ENCODE measurements at regions not wholly inside any gene's neighbourhood (a gene's known extent, or its start where the extent isn't known, plus 50 kb on each side); places are given as distances from the start of the nearest gene placed in this dataset.
"Not testable (repeated sequence)": the region's sequence is repeated elsewhere in the genome, so short reads cannot be mapped to it uniquely, and the experiment has no call there.

GRCh38 chr1:106277786-106278185 lies 778.7 kb upstream of the PRMT6 start:
- ATAC-seq: no peak
- Mint-ChIP-seq H3K36me3 (no peaks in the 10 kb centered on the region), H3K4me3 (no peak overlapping the region), H3K27me3 (no peaks in the 10 kb centered on the region), H3K4me1 (no peaks in the 10 kb centered on the region), H3K27ac (no peak overlapping the region), H3K9me3 (no peaks in the 10 kb centered on the region)

GRCh38 chr1:106278716-106279115 lies 777.8 kb upstream of the PRMT6 start:
- Mint-ChIP-seq H3K9me3 (no peaks in the 10 kb centered on the region), H3K4me3 (no peak overlapping the region), H3K36me3 (no peaks in the 10 kb centered on the region), H3K4me1 (no peaks in the 10 kb centered on the region), H3K27ac (no peak overlapping the region), H3K27me3 (no peaks in the 10 kb centered on the region)
- ATAC-seq: no peak

GRCh38 chr1:106289265-106289928 lies 767.1 kb upstream of the PRMT6 start:
- H3K4me1 Mint-ChIP-seq: no peaks in the 10 kb centered on the region
- H3K4me3 Mint-ChIP-seq: no peak overlapping the region
- H3K36me3 Mint-ChIP-seq: no peaks in the 10 kb centered on the region
- no peak overlapping the region for H3K27ac Mint-ChIP-seq
- H3K9me3 Mint-ChIP-seq: no peaks in the 10 kb centered on the region
- H3K27me3 Mint-ChIP-seq: no peaks in the 10 kb centered on the region
- ATAC-seq: no peak

GRCh38 chr1:106290805-106291501 lies 765.5 kb upstream of the PRMT6 start:
- H3K27ac Mint-ChIP-seq: no peak overlapping the region
- ATAC-seq: no peak
- H3K27me3 Mint-ChIP-seq: no peaks in the 10 kb centered on the region
- H3K36me3 Mint-ChIP-seq: no peaks in the 10 kb centered on the region
- H3K4me3 Mint-ChIP-seq: no peak overlapping the region
- H3K9me3 Mint-ChIP-seq: no peaks in the 10 kb centered on the region
- no peaks in the 10 kb centered on the region for H3K4me1 Mint-ChIP-seq

- no peaks in the 10 kb centered on the region for H3K4me1 Mint-ChIP-seq
- H3K27ac Mint-ChIP-seq: no peak overlapping the region
- no peaks in the 10 kb centered on the region for H3K27me3 Mint-ChIP-seq
- no peaks in the 10 kb centered on the region for H3K9me3 Mint-ChIP-seq
- no peak overlapping the region for H3K4me3 Mint-ChIP-seq
- no peaks in the 10 kb centered on the region for H3K36me3 Mint-ChIP-seq
- ATAC-seq: no peak
Observed at GRCh38 chr1:106292130-106292529, 764.3 kb upstream of the PRMT6 start.

GRCh38 chr1:106296431-106296830 lies 760.0 kb upstream of the PRMT6 start:
- H3K4me1 Mint-ChIP-seq: no peaks in the 10 kb centered on the region
- H3K27ac Mint-ChIP-seq: no peak overlapping the region
- no peaks in the 10 kb centered on the region for H3K9me3 Mint-ChIP-seq
- H3K4me3 Mint-ChIP-seq: no peak overlapping the region
- ATAC-seq: no peak
- no peaks in the 10 kb centered on the region for H3K36me3 Mint-ChIP-seq
- H3K27me3 Mint-ChIP-seq: no peaks in the 10 kb centered on the region

- Mint-ChIP-seq H3K36me3 (no peaks in the 10 kb centered on the region), H3K9me3 (peaks cover 8% of the 10 kb centered on the region), H3K27me3 (no peaks in the 10 kb centered on the region), H3K27ac (no peak overlapping the region), H3K4me3 (no peak overlapping the region), H3K4me1 (no peaks in the 10 kb centered on the region)
- no peak for ATAC-seq
Observed at GRCh38 chr1:106304106-106304505, 752.4 kb upstream of the PRMT6 start.

GRCh38 chr1:106319612-106320011 lies 736.9 kb upstream of the PRMT6 start:
- Mint-ChIP-seq H3K27me3 (no peaks in the 10 kb centered on the region), H3K9me3 (peaks cover 4% of the 10 kb centered on the region), H3K4me3 (no peak overlapping the region), H3K36me3 (no peaks in the 10 kb centered on the region), H3K4me1 (no peaks in the 10 kb centered on the region), H3K27ac (no peak overlapping the region)
- ATAC-seq: no peak

- H3K27me3 Mint-ChIP-seq: no peaks in the 10 kb centered on the region
- H3K9me3 Mint-ChIP-seq: peaks cover 2% of the 10 kb centered on the region
- H3K4me3 Mint-ChIP-seq: no peak overlapping the region
- ATAC-seq: no peak
- no peaks in the 10 kb centered on the region for H3K36me3 Mint-ChIP-seq
- H3K27ac Mint-ChIP-seq: no peak overlapping the region
- no peaks in the 10 kb centered on the region for H3K4me1 Mint-ChIP-seq
Observed at GRCh38 chr1:106325600-106325999, 730.9 kb upstream of the PRMT6 start.

- H3K27me3 Mint-ChIP-seq: no peaks in the 10 kb centered on the region
- no peak overlapping the region for H3K4me3 Mint-ChIP-seq
- no peaks in the 10 kb centered on the region for H3K36me3 Mint-ChIP-seq
- H3K9me3 Mint-ChIP-seq: peaks cover 6% of the 10 kb centered on the region
- H3K4me1 Mint-ChIP-seq: no peaks in the 10 kb centered on the region
- peak; percentile 34 for ATAC-seq
- H3K27ac Mint-ChIP-seq: no peak overlapping the region
Observed at GRCh38 chr1:106344494-106344893, 712.0 kb upstream of the PRMT6 start.

GRCh38 chr1:106360252-106360651 lies 696.2 kb upstream of the PRMT6 start:
- Mint-ChIP-seq H3K36me3 (no peaks in the 10 kb centered on the region), H3K27me3 (no peaks in the 10 kb centered on the region), H3K4me3 (no peak overlapping the region), H3K4me1 (no peaks in the 10 kb centered on the region), H3K9me3 (peaks cover 25% of the 10 kb centered on the region), H3K27ac (no peak overlapping the region)
- ATAC-seq: no peak

- H3K4me3 Mint-ChIP-seq: no peak overlapping the region
Observed at GRCh38 chr1:106366627-106367319, 689.7 kb upstream of the PRMT6 start.

GRCh38 chr1:106378261-106378660 lies 678.2 kb upstream of the PRMT6 start:
- H3K4me3 Mint-ChIP-seq: no peak overlapping the region
- H3K4me1 Mint-ChIP-seq: no peaks in the 10 kb centered on the region
- H3K9me3 Mint-ChIP-seq: peaks cover 5% of the 10 kb centered on the region
- no peaks in the 10 kb centered on the region for H3K27me3 Mint-ChIP-seq
- no peak overlapping the region for H3K27ac Mint-ChIP-seq
- H3K36me3 Mint-ChIP-seq: no peaks in the 10 kb centered on the region
- ATAC-seq: no peak

More at GRCh38 chr1:106366627-106367319, 689.7 kb upstream of the PRMT6 start:
- ATAC-seq: no peak
- Mint-ChIP-seq H3K9me3 (peaks cover 4% of the 10 kb centered on the region), H3K27ac (no peak overlapping the region), H3K4me1 (no peaks in the 10 kb centered on the region), H3K27me3 (no peaks in the 10 kb centered on the region), H3K36me3 (no peaks in the 10 kb centered on the region)

- H3K4me1 Mint-ChIP-seq: no peaks in the 10 kb centered on the region
- H3K9me3 Mint-ChIP-seq: no peaks in the 10 kb centered on the region
- no peak overlapping the region for H3K4me3 Mint-ChIP-seq
- H3K27ac Mint-ChIP-seq: no peak overlapping the region
- no peaks in the 10 kb centered on the region for H3K27me3 Mint-ChIP-seq
- no peak for ATAC-seq
- H3K36me3 Mint-ChIP-seq: no peaks in the 10 kb centered on the region
Observed at GRCh38 chr1:106380772-106381171, 675.7 kb upstream of the PRMT6 start.

- H3K27ac Mint-ChIP-seq, ATAC-seq, H3K4me3 Mint-ChIP-seq, H3K4me1 Mint-ChIP-seq, H3K27me3 Mint-ChIP-seq, H3K9me3 Mint-ChIP-seq, H3K36me3 Mint-ChIP-seq: not testable (repeated sequence)
Observed at GRCh38 chr1:106389160-106389559, 667.3 kb upstream of the PRMT6 start.

GRCh38 chr1:106393046-106393445 lies 663.4 kb upstream of the PRMT6 start:
- H3K4me1 Mint-ChIP-seq: no peaks in the 10 kb centered on the region

More at GRCh38 chr1:106393046-106393445, 663.4 kb upstream of the PRMT6 start:
- Mint-ChIP-seq H3K36me3 (no peaks in the 10 kb centered on the region), H3K4me3 (no peak overlapping the region), H3K9me3 (no peaks in the 10 kb centered on the region), H3K27ac (no peak overlapping the region), H3K27me3 (no peaks in the 10 kb centered on the region)
- ATAC-seq: no peak

Data from stimulated activated memory B cell treated with anti-CD40 and anti-IgM and Interleukin-4, amounts not matched to agents 10 μg/mL and 1 μg/mL and 100 μg/mL, for 72 hours (primary cell).